ENCODE measurements at regions not wholly inside any gene's neighbourhood (a gene's known extent, or its start where the extent isn't known, plus 50 kb on each side); places are given as distances from the start of the nearest gene placed in this dataset.

DNA sequence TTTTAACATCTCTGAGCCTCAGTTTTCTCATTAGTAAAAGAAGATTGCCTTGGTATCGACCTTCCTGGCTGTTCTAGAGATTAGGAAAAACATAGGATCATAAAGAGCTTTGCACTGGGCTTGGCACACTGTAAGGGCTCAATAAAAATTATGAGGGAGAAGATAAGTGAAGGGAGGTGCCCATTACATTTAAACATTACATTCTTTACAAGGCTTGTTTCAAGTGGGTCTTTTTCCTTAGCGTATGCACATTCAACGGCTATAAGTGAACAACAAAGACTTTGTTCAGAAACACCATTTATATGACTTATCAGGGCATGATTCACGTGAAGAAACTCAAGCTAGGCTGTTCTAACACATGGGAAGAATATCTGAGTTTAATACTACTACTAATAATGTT is 351.9 kb upstream of the NPVF start:
- no peak for TF ChIP-seq CTCF (IDR thresholded peaks at IDR 0.05; ENCODE audit: insufficient read depth, low read depth, low read length)
- TF ChIP-seq EZH2 (IDR thresholded peaks at IDR 0.05; ENCODE audit: insufficient read depth, low read length), result no peak

All from astrocyte (in vitro differentiated cells and primary cell).